ENCODE measurements at regions not wholly inside any gene's neighbourhood (a gene's known extent, or its start where the extent isn't known, plus 50 kb on each side); places are given as distances from the start of the nearest gene placed in this dataset.

- TF ChIP-seq FOXJ3 (CRISPR knock-in tag; IDR thresholded peaks at IDR 0.05; ENCODE audit: borderline replicate concordance), result no peak
- no peak for TF ChIP-seq NFYB (CRISPR knock-in tag; conservative IDR thresholded peaks at IDR 0.05; ENCODE audit: low read depth)
Measured at GRCh38 chr9:99361817-99362216, 139.7 kb downstream of the SEC61B start.

All from WTC11 (cell line).